DMS153 treated with DMSO at 0.1 percent for 48 hours (cell line): ENCODE measurements at regions not wholly inside any gene's neighbourhood (a gene's known extent, or its start where the extent isn't known, plus 50 kb on each side); places are given as distances from the start of the nearest gene placed in this dataset.

Experiments used
- DNase-seq: peaks from one replicate; lab custom pipeline; 2025; ENCODE audit not compliant: unreplicated experiment; lab: John Stamatoyannopoulos, UW

DNA sequence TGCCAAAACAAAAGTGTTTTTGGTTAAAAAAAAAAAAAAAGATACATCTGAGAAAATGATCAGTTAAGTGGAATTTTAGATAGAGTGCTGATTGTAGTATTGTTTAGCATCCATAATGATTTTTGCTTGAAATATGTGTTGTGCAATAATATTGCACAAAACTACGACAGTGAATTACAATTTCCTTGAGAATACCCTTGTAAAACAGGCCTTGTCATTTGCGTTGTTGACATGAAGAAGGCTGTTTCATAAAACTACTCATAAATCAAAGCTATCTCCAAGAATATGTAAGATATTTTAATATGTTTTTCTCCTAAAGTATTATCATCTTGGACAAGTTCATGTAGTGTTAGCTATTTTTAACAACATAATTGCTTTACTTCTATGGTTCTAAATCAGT lies 1077.0 kb downstream of the LRFN5 start:
- no peak for DNase-seq

GRCh38 chr14:42676636-42677035 lies 1070.0 kb downstream of the LRFN5 start:
- no peak for DNase-seq

DNA sequence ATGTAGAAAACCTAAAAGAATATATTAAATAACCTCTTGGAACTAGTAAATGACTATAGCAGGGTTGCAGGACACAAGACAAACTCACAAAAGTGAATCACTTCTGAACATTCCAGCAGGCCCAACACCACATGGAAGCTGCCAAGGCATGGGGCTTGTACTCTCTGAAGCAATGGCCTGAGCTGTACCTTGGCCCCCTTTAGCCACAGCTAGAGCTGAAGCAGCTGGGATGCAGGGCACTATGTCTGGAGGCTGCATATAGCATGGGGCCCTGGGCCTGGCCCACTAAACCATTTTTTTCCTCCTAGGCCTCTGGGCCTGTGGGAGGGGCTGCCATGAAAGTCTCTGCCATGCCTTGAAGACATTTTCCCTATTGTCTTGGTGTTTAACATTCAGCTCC lies 1067.3 kb downstream of the LRFN5 start:
- DNase-seq, result no peak

- no peak for DNase-seq
Observed at GRCh38 chr14:42671636-42672035, 1065.0 kb downstream of the LRFN5 start.

GRCh38 chr14:42665083-42665482 lies 1058.4 kb downstream of the LRFN5 start:
- no peak for DNase-seq

GRCh38 chr14:42664190-42664589 lies 1057.5 kb downstream of the LRFN5 start:
- no peak for DNase-seq

GRCh38 chr14:42654707-42655106 lies 1048.0 kb downstream of the LRFN5 start:
- no peak for DNase-seq

DNA sequence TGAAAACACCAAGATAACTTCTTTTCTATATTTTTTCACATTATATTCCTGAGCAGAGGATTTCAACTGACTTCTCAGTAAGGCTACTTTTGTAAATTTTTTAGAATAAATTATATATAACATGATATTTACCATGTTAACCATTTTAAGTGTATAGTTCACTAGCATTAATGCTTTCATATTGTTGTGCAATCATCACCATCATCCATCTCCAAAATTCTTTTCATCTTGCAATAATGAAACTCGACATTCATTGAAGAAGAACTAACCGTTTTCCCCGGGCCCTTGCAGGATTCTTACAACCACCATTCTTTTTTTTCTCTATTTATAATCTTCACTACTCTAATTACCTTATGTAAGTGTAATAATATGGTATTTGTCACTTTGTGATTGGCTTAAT lies 1036.1 kb downstream of the LRFN5 start:
- DNase-seq, result no peak

DNA sequence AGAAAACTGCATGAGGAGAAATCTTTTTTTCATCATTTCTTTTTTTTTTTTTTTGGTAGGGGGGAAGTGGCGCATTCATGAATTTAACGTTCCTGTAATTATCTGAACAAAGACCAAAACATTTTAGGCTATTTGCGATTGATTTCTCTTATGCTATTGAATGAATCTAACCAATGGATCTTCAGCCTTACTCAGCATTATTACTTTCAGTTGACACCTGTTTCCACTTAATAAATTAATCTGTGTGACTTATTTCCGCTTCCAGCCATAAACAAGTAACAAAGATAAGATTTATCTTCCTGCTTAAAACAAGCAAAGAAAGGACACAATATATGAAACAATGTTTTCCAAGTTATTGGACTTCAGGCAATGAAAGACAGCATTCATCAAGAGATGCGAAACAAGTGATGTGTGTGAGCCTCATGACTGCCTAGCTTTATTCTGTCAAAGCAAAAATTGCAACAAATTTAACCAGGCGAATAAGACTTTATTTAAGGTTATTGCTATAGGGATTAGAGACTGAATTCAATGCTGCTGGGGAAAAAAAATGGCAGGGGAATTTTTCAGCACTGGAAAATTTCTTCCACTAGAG lies 1026.9 kb downstream of the LRFN5 start:
- DNase-seq, result no peak

GRCh38 chr14:42629553-42629952 lies 1022.9 kb downstream of the LRFN5 start:
- DNase-seq, result no peak

GRCh38 chr14:42628602-42629001 lies 1021.9 kb downstream of the LRFN5 start:
- DNase-seq, result no peak

- DNase-seq, result no peak
Observed at GRCh38 chr14:42626986-42627385, 1020.3 kb downstream of the LRFN5 start.

GRCh38 chr14:42624980-42625761 lies 1018.5 kb downstream of the LRFN5 start:
- no peak for DNase-seq

- DNase-seq, result no peak
Observed at GRCh38 chr14:42617005-42617404, 1010.3 kb downstream of the LRFN5 start.

DNA sequence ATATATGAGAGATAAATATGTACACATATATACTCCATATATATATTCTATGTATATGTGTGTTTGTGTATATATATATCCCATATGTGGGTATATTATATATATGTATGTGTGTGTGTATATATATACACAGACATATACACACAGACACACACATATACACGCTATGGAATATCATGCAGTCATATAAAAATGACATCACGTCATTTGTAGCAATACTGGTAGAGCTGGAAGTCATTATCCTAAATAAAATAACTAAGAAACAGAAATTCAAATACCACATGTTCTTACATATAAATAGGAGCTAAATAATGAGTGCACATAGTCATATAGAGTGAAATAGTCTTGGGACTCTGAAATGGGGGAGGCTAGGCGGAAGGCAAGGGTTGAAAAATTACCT lies 1000.2 kb downstream of the LRFN5 start:
- no peak for DNase-seq

DNA sequence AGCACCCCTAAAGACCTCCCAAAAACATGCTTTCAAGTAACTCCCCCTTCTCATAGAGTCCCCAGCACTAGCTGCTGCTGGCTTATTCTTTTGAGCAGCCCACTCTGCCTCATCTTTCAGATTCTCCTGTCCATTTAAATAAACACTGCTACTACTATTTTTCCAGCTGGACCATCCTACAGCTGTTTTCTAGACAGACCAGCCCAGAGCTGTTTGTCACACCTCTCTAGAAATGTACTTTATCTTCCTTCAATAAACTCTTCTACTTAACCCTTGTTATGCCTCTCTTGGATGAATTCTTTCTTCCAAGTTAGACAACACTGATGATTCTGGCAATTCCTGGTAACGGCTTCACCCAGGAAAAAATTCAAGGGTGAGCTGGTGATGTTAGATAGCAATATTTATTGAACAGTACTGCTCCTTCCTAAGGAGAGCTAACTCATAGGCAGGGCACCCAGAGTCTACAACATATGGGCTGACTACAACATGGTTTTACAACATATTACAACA lies 995.7 kb downstream of the LRFN5 start:
- no peak for DNase-seq

GRCh38 chr14:42572032-42572431 lies 965.4 kb downstream of the LRFN5 start:
- DNase-seq, result no peak

- DNase-seq, result no peak
Observed at GRCh38 chr14:42569227-42569626, 962.6 kb downstream of the LRFN5 start.

- DNase-seq, result no peak
Observed at GRCh38 chr14:42565556-42565955, 958.9 kb downstream of the LRFN5 start.

- DNase-seq, result no peak
Observed at GRCh38 chr14:42563313-42563712, 956.6 kb downstream of the LRFN5 start.

GRCh38 chr14:42556551-42556950 lies 949.9 kb downstream of the LRFN5 start:
- no peak for DNase-seq

DNA sequence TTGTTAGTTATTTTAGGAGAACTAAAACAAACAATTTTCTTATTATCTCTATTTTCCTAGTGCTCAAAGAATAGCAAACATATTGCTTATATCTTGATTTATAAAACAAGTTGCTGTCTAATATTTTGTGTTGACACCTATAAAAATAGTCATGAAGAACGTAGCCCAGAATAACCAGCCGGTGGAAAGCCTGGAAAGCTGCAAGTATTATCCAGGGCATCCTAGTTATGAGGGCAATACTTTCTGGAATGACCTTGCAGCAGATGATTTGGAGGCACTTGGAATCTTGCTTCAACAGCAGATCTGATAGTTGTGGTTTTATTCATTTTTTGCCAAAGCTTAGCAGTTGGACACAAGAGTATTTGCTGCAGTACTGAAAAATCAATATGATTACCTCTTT lies 948.7 kb downstream of the LRFN5 start:
- no peak for DNase-seq

GRCh38 chr14:42554091-42554490 lies 947.4 kb downstream of the LRFN5 start:
- no peak for DNase-seq
